Kidney (tissue), 13 donors: ENCODE measurements at regions not wholly inside any gene's neighbourhood (a gene's known extent, or its start where the extent isn't known, plus 50 kb on each side); places are given as distances from the start of the nearest gene placed in this dataset.

Experiments used
- DNase-seq, 5 donors: peaks; one replicate each; pipeline ENCODE4 v3.0.0-alpha.2; 2013 to 2020
- FAIRE-seq: peaks from 2 replicates; lab custom pipeline; 2012; peaks lifted over from hg19 to GRCh38; lab: Jason Lieb, UNC
- H3K27ac ChIP-seq, 2 donors: one replicate each; pipeline ENCODE4 v1.7.0; 2013; ENCODE audit warnings: low read depth in 2 of 2, low read length in 2 of 2, inconsistent platforms in 1 of 2
- H3K27me3 ChIP-seq: one replicate; pipeline ENCODE4 v1.7.1; 2013; ENCODE audit warnings: low read length, inconsistent platforms; ENCODE audit not compliant: control insufficient read depth, insufficient read depth
- H3K36me3 ChIP-seq, 3 donors: one replicate each; pipeline versions ENCODE4 v1.7.0 to v1.7.1; 2013; ENCODE audit warnings: low read length in 3 of 3, control low read depth in 1 of 3, inconsistent platforms in 1 of 3; ENCODE audit not compliant: insufficient read depth in 3 of 3, control insufficient read depth in 2 of 3
- H3K4me1 ChIP-seq, 3 donors: one replicate each; pipeline versions ENCODE4 v1.7.0 to v1.7.1; 2013; ENCODE audit warnings: low read length in 3 of 3, inconsistent platforms in 1 of 3, low read depth in 1 of 3; ENCODE audit not compliant: control insufficient read depth in 2 of 3, insufficient read depth in 2 of 3
- H3K4me3 ChIP-seq, 3 donors: one replicate each; pipeline versions ENCODE4 v1.7.0 to v1.8.1; 2013; ENCODE audit warnings: low read length in 3 of 3, control low read depth in 1 of 3, inconsistent platforms in 1 of 3
- H3K9ac ChIP-seq, 3 donors: one replicate each; pipeline versions ENCODE4 v1.7.0 to v1.7.1; 2013; ENCODE audit warnings: low read length in 3 of 3, control low read depth in 1 of 3, inconsistent platforms in 1 of 3
- H3K9me3 ChIP-seq, 3 donors: one replicate each; pipeline versions ENCODE4 v1.7.0 to v1.7.1; 2013; ENCODE audit warnings: low read length in 3 of 3, control low read depth in 1 of 3, inconsistent platforms in 1 of 3; ENCODE audit not compliant: control insufficient read depth in 2 of 3, insufficient read depth in 1 of 3
- CTCF ChIP-seq: IDR thresholded peaks from 3 replicates; pipeline ENCODE4 v1.5.1; 2012; ENCODE audit warnings: mild to moderate bottlenecking, moderate library complexity, borderline replicate concordance; ENCODE audit not compliant: insufficient read depth; ENCODE audit errors: extremely low read depth
- intact Hi-C: fragments of 100-400 bp; cut with DNase I; formaldehyde crosslinking; loops from one replicate; pipeline ENCODE4 v1.11.1; 2022
- donor health status: control.
- donor health status: control.
- donor health status: control.
- donor health status: control.
- donor health status: control.
- donor health status: DM: yes; HTN: yes; CAD: no.
- donor health status: Normal renal cell carcinoma (clear cell type).

DNA sequence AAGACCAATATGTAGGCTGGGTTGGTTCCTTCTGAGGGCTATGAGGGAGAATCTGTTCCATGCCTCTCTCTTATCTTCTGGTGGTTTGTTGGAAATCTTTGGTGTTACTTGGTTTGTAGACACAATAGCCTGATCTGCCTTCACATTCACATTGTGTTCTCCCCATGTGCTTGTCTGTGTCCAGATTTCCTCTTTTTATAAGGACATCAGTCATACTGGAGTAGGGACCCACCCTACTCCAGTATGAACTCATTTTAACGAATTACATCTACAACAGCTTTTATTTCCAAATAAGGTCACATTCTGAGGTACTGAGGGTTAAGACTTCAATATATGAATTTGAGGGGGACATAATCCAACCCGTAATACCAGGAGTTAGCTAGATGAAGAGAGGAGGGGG lies 75.9 kb downstream of the DISP1 start:
- H3K27ac ChIP-seq, result peak overlapping the region in 1 of 2 donors; percentile 26
- no peak for TF ChIP-seq CTCF
- FAIRE-seq (no peak), DNase-seq (no peak)
- H3K9ac ChIP-seq, result no peak overlapping the region
- intact Hi-C loops, result no loop called here
- peaks cover 0 to 17% (median 0%) of the 10 kb centered on the region in 3 donors for H3K4me1 ChIP-seq
- no peaks in the 10 kb centered on the region for H3K9me3 ChIP-seq
- no peaks in the 10 kb centered on the region for H3K36me3 ChIP-seq
- H3K27me3 ChIP-seq, result no peaks in the 10 kb centered on the region
- H3K4me3 ChIP-seq, result no peak overlapping the region

- intact Hi-C loops, result no loop called here
- Histone ChIP-seq H3K27me3 (no peaks in the 10 kb centered on the region), H3K4me3 (peak overlapping the region in 1 of 3 donors; percentile 49), H3K4me1 (peaks cover 0 to 17% (median 0%) of the 10 kb centered on the region in 3 donors), H3K36me3 (no peaks in the 10 kb centered on the region), H3K9ac (no peak overlapping the region), H3K27ac (peak overlapping the region; percentile 23 to 44), H3K9me3 (no peaks in the 10 kb centered on the region)
- no peak for TF ChIP-seq CTCF
- no peak for FAIRE-seq
- no peak for DNase-seq
Measured at GRCh38 chr1:222891578-222891977, 76.7 kb downstream of the DISP1 start.

GRCh38 chr1:222892137-222892769 lies 77.4 kb downstream of the DISP1 start:
- H3K4me3 ChIP-seq, result peak overlapping the region in 2 of 3 donors; percentile 31 to 49
- H3K9ac ChIP-seq, result no peak overlapping the region
- FAIRE-seq (peak; percentile 15), DNase-seq (peak in 2 of 5 donors; percentile 61 to 66)
- no peaks in the 10 kb centered on the region for H3K36me3 ChIP-seq
- no peaks in the 10 kb centered on the region for H3K9me3 ChIP-seq
- intact Hi-C loops, result no loop called here
- H3K4me1 ChIP-seq, result peaks cover 0 to 17% (median 0%) of the 10 kb centered on the region in 3 donors
- TF ChIP-seq CTCF, result no peak
- no peaks in the 10 kb centered on the region for H3K27me3 ChIP-seq
- H3K27ac ChIP-seq, result peak overlapping the region; percentile 35 to 51

- H3K27me3 ChIP-seq, result no peaks in the 10 kb centered on the region
- H3K9me3 ChIP-seq, result no peaks in the 10 kb centered on the region
- H3K27ac ChIP-seq, result peak overlapping the region in 1 of 2 donors; percentile 9
- no peak overlapping the region for H3K9ac ChIP-seq
- DNase-seq (no peak), FAIRE-seq (no peak)
- TF ChIP-seq CTCF, result no peak
- H3K36me3 ChIP-seq, result no peaks in the 10 kb centered on the region
- intact Hi-C loops, result no loop called here
- peak overlapping the region in 1 of 3 donors; percentile 7 for H3K4me3 ChIP-seq
- H3K4me1 ChIP-seq, result peaks cover 0 to 17% (median 0%) of the 10 kb centered on the region in 3 donors
Measured at GRCh38 chr1:222893255-222893654, 78.4 kb downstream of the DISP1 start.
